Sigmoid colon (tissue), 6 donors: ENCODE measurements at regions not wholly inside any gene's neighbourhood (a gene's known extent, or its start where the extent isn't known, plus 50 kb on each side); places are given as distances from the start of the nearest gene placed in this dataset.

Experiments
- DNase-seq: peaks from one replicate; pipeline ENCODE4 v3.0.0-alpha.2; 2019
- H3K27ac ChIP-seq, 4 donors: fragments of 200-600 bp; sonication (generic); one replicate each; pipeline ENCODE4 v1.5.1; 2016 to 2019; ENCODE audit warnings: mild to moderate bottlenecking in 1 of 4
- H3K27me3 ChIP-seq, 3 donors: fragments of 200-600 bp; sonication (generic); one replicate each; pipeline ENCODE4 v1.5.1; 2019; ENCODE audit warnings: mild to moderate bottlenecking in 1 of 3
- H3K36me3 ChIP-seq, 4 donors: fragments of 200-600 bp; sonication (generic); one replicate each; pipeline ENCODE4 v1.5.1; 2016 to 2019
- H3K4me1 ChIP-seq, 4 donors: fragments of 200-600 bp; sonication (generic); one replicate each; pipeline ENCODE4 v1.5.1; 2017 to 2019
- H3K4me3 ChIP-seq, 4 donors: fragments of 200-600 bp; sonication (generic); one replicate each; pipeline ENCODE4 v1.5.1; 2017 to 2019; ENCODE audit warnings: mild to moderate bottlenecking in 2 of 4, moderate library complexity in 1 of 4
- H3K9me3 ChIP-seq, 4 donors: fragments of 200-600 bp in 3 of 4; sonication (generic) in 3 of 4; one replicate each; pipeline versions ENCODE4 v1.5.1 to v1.6.1; 2013 to 2019
- EP300 ChIP-seq, 4 donors: sonication (generic); formaldehyde crosslinking; IDR thresholded peaks; one replicate each; pipeline ENCODE4 v1.6.1; 2017; ENCODE audit warnings: antibody characterized with exemption in 4 of 4
- POLR2A ChIP-seq, 2 donors: fragments of 450-650 bp; IDR thresholded peaks; one replicate each; pipeline ENCODE4 v1.6.1; 2016; ENCODE audit warnings: antibody characterized with exemption in 2 of 2, mild to moderate bottlenecking in 2 of 2, moderate library complexity in 2 of 2
- POLR2AphosphoS5 ChIP-seq, 4 donors: sonication (generic); formaldehyde crosslinking; IDR thresholded peaks; one replicate each; pipeline ENCODE4 v1.6.1; 2017; ENCODE audit warnings: antibody characterized with exemption in 4 of 4
- WGBS, 2 donors: extraction: QIAGEN DNeasy Blood & Tissue Kit; methylation state at CpG; one replicate each; pipeline ENCODE4 v1.1.7; 2013; 5-methylcytosine and 5-hydroxymethylcytosine counted together
- intact Hi-C: fragments of 100-400 bp; cut with DNase I; formaldehyde crosslinking; loops from one replicate; pipeline ENCODE4 v1.15.1; 2023
- TF ChIP-seq, protein P1 (sequence below), 4 experiments: fragments of 450-650 bp in 3 of 4; fragments of 200-600 bp in 1 of 4; IDR thresholded peaks; one replicate each; pipeline ENCODE4 v1.5.1; 2016 to 2019; ENCODE audit warnings: antibody characterized with exemption in 4 of 4, mild to moderate bottlenecking in 3 of 4, moderate library complexity in 2 of 4
- donor health status: healthy with polysubstance abuse.
- donor health status: healthy.

DNA sequence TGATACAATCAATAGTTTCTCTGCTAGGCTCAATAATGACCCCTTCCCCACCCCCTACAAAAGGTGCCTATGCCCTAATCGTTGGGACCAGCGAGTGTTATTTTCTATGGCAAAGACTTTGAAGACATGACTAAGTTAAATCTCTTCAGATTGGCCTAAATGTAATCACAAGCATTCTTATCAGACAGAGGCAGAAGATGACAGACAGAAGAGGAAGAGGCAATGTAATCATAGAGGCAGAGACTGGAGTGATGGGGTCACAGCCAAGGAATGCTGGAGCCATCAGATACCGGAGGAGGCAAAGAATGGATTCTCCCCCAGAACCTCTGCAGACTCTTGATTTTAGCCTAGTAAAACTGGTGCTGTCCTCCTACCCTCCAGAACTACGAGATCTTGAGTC lies 159.3 kb downstream of the EDN1 start:
- intact Hi-C loops = no loop called here
- DNase-seq = no peak

GRCh38 chr6:12450467-12450866 lies 160.3 kb downstream of the EDN1 start:
- Histone ChIP-seq H3K27me3 (no peaks in the 10 kb centered on the region), H3K9me3 (peaks cover 0 to 5% (median 2%) of the 10 kb centered on the region in 4 donors), H3K4me3 (no peak overlapping the region), H3K36me3 (no peaks in the 10 kb centered on the region), H3K4me1 (no peaks in the 10 kb centered on the region), H3K27ac (no peak overlapping the region)
- no peak for TF ChIP-seq POLR2A (IDR thresholded peaks at IDR 0.05)
- no peak for TF ChIP-seq EP300 (IDR thresholded peaks at IDR 0.05)
- TF ChIP-seq POLR2AphosphoS5 (IDR thresholded peaks at IDR 0.05) = no peak
- TF ChIP-seq, protein P1, sequence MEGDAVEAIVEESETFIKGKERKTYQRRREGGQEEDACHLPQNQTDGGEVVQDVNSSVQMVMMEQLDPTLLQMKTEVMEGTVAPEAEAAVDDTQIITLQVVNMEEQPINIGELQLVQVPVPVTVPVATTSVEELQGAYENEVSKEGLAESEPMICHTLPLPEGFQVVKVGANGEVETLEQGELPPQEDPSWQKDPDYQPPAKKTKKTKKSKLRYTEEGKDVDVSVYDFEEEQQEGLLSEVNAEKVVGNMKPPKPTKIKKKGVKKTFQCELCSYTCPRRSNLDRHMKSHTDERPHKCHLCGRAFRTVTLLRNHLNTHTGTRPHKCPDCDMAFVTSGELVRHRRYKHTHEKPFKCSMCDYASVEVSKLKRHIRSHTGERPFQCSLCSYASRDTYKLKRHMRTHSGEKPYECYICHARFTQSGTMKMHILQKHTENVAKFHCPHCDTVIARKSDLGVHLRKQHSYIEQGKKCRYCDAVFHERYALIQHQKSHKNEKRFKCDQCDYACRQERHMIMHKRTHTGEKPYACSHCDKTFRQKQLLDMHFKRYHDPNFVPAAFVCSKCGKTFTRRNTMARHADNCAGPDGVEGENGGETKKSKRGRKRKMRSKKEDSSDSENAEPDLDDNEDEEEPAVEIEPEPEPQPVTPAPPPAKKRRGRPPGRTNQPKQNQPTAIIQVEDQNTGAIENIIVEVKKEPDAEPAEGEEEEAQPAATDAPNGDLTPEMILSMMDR (IDR thresholded peaks at IDR 0.05) = no peak
- DNase-seq = no peak
- WGBS, 2 donors = 84 to 89% methylated on average over 1 of the region's 1 CpG
- intact Hi-C loops = no loop called here

More for the DNA sequence above, 159.3 kb downstream of the EDN1 start:
- WGBS, 2 donors = 88 to 93% methylated on average over 4 of the region's 4 CpGs
- Histone ChIP-seq H3K4me3 (no peak overlapping the region), H3K27ac (no peak overlapping the region), H3K27me3 (no peaks in the 10 kb centered on the region), H3K36me3 (no peaks in the 10 kb centered on the region), H3K4me1 (no peaks in the 10 kb centered on the region), H3K9me3 (peaks cover 0 to 5% (median 2%) of the 10 kb centered on the region in 4 donors)
- TF ChIP-seq, protein P1 (IDR thresholded peaks at IDR 0.05) = no peak
- TF ChIP-seq POLR2AphosphoS5 (IDR thresholded peaks at IDR 0.05) (no peak), POLR2A (IDR thresholded peaks at IDR 0.05) (no peak), EP300 (IDR thresholded peaks at IDR 0.05) (no peak)

DNA sequence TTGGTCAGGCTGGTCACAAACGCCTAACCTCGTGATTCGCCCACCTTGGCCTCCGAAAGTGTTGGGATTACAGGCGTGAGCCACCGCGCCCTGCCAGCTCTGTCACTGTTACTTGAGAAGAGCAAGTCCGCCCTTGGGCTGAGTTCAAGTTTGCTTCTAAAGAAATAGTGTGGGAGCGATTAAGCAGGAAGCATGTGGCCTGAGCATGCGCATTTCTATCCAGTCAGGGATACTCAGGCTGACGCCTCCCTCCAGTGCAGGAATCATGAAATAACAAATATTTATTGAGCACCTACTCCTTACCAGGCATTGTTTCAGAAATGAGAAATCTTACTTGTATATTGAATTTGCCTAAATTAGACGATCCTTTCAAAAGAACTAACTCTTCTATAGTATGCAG lies 166.2 kb downstream of the EDN1 start:
- intact Hi-C loops = no loop called here

GRCh38 chr6:12457094-12457493 lies 166.9 kb downstream of the EDN1 start:
- Histone ChIP-seq H3K27ac (no peak overlapping the region), H3K36me3 (no peaks in the 10 kb centered on the region), H3K9me3 (peaks cover 0 to 5% (median 2%) of the 10 kb centered on the region in 4 donors), H3K4me1 (no peaks in the 10 kb centered on the region), H3K27me3 (no peaks in the 10 kb centered on the region), H3K4me3 (no peak overlapping the region)
- TF ChIP-seq, protein P1 (IDR thresholded peaks at IDR 0.05) = no peak
- TF ChIP-seq POLR2A (IDR thresholded peaks at IDR 0.05) (no peak), POLR2AphosphoS5 (IDR thresholded peaks at IDR 0.05) (no peak), EP300 (IDR thresholded peaks at IDR 0.05) (no peak)
- intact Hi-C loops = no loop called here
- no peak for DNase-seq
- 88 to 91% methylated on average over 3 of the region's 3 CpGs for WGBS, 2 donors

More for the DNA sequence above, 166.2 kb downstream of the EDN1 start:
- Histone ChIP-seq H3K4me3 (no peak overlapping the region), H3K4me1 (no peaks in the 10 kb centered on the region), H3K9me3 (peaks cover 0 to 5% (median 2%) of the 10 kb centered on the region in 4 donors), H3K27me3 (no peaks in the 10 kb centered on the region), H3K27ac (no peak overlapping the region), H3K36me3 (no peaks in the 10 kb centered on the region)
- no peak for TF ChIP-seq POLR2AphosphoS5 (IDR thresholded peaks at IDR 0.05)
- TF ChIP-seq, protein P1 (IDR thresholded peaks at IDR 0.05) = no peak
- no peak for TF ChIP-seq EP300 (IDR thresholded peaks at IDR 0.05)
- TF ChIP-seq POLR2A (IDR thresholded peaks at IDR 0.05) = no peak
- 93 to 96% methylated on average over 12 of the region's 12 CpGs for WGBS, 2 donors
- no peak for DNase-seq

DNA sequence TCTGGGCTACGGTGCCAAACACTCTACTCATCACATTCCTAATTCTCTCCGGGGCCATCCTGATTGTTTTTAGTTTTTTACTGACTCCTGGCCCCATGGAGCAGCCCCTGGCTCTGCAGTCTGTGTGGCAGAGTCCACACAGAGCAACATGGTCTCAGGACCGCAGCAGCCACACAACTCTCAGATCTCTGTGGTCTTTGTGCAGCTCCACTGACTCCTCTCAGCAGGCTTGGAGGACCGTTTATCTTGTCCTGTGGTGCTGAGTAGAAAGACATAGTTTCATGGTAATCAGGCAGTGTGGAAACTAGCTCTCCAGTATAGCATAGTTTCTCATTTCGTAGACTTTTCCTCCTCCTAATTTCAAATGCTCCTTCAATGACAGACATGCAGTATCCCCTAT lies 168.4 kb downstream of the EDN1 start:
- no peaks in the 10 kb centered on the region for H3K4me1 ChIP-seq
- no peak overlapping the region for H3K4me3 ChIP-seq
- H3K9me3 ChIP-seq = peaks cover 0 to 4% (median under 1%) of the 10 kb centered on the region in 4 donors
- WGBS, 2 donors = 76 to 82% methylated on average over 5 of the region's 5 CpGs
- no peak for TF ChIP-seq POLR2A (IDR thresholded peaks at IDR 0.05)
- no peak for TF ChIP-seq EP300 (IDR thresholded peaks at IDR 0.05)
- TF ChIP-seq, protein P1 (IDR thresholded peaks at IDR 0.05) = no peak
- TF ChIP-seq POLR2AphosphoS5 (IDR thresholded peaks at IDR 0.05) = no peak
- intact Hi-C loops = no loop called here
- H3K36me3 ChIP-seq = no peaks in the 10 kb centered on the region
- no peak overlapping the region for H3K27ac ChIP-seq
- no peaks in the 10 kb centered on the region for H3K27me3 ChIP-seq
- no peak for DNase-seq
